ENCODE measurements at regions not wholly inside any gene's neighbourhood (a gene's known extent, or its start where the extent isn't known, plus 50 kb on each side); places are given as distances from the start of the nearest gene placed in this dataset.

GRCh38 chr12:41836416-41836815 lies 308.3 kb downstream of the GXYLT1 start:
- intact Hi-C loops (cut with DNase I) = no loop called here
- no peak for DNase-seq (ENCODE audit: low spot score)
- WGBS = 78% methylated on average over 2 of the region's 2 CpGs
- no peaks in the 10 kb centered on the region for H3K9me3 ChIP-seq
- no peaks in the 10 kb centered on the region for H3K4me1 ChIP-seq (replicated peaks)
- no peaks in the 10 kb centered on the region for H3K36me3 ChIP-seq
- no peak overlapping the region for H3K27ac ChIP-seq
- no peaks in the 10 kb centered on the region for H3K27me3 ChIP-seq (replicated peaks; ENCODE audit: insufficient read depth)
- no peak for TF ChIP-seq CTCF (IDR thresholded peaks at IDR 0.05)
- no peak for TF ChIP-seq POLR2AphosphoS5 (IDR thresholded peaks at IDR 0.05)
- TF ChIP-seq POLR2A (IDR thresholded peaks at IDR 0.05) = no peak
- no peak overlapping the region for H3K4me3 ChIP-seq

- H3K27ac ChIP-seq = no peak overlapping the region
- H3K4me3 ChIP-seq = no peak overlapping the region
- H3K27me3 ChIP-seq (replicated peaks; ENCODE audit: insufficient read depth) = no peaks in the 10 kb centered on the region
- intact Hi-C loops (cut with DNase I) = no loop called here
- no peak for TF ChIP-seq CTCF (IDR thresholded peaks at IDR 0.05)
- no peak for TF ChIP-seq POLR2AphosphoS5 (IDR thresholded peaks at IDR 0.05)
- no peak for TF ChIP-seq POLR2A (IDR thresholded peaks at IDR 0.05)
- no peaks in the 10 kb centered on the region for H3K9me3 ChIP-seq
- no peaks in the 10 kb centered on the region for H3K36me3 ChIP-seq
- H3K4me1 ChIP-seq (replicated peaks) = no peaks in the 10 kb centered on the region
- DNase-seq (ENCODE audit: low spot score) = no peak
Measured at GRCh38 chr12:41835556-41835955, 309.1 kb downstream of the GXYLT1 start.

- no peaks in the 10 kb centered on the region for H3K36me3 ChIP-seq
- DNase-seq (ENCODE audit: low spot score) = no peak
- intact Hi-C loops (cut with DNase I) = no loop called here
- H3K27ac ChIP-seq = no peak overlapping the region
- TF ChIP-seq POLR2AphosphoS5 (IDR thresholded peaks at IDR 0.05) (no peak), POLR2A (IDR thresholded peaks at IDR 0.05) (no peak), CTCF (IDR thresholded peaks at IDR 0.05) (no peak)
- no peak overlapping the region for H3K4me3 ChIP-seq
- no peaks in the 10 kb centered on the region for H3K4me1 ChIP-seq (replicated peaks)
- no peaks in the 10 kb centered on the region for H3K27me3 ChIP-seq (replicated peaks; ENCODE audit: insufficient read depth)
- 68% methylated on average over 3 of the region's 3 CpGs for WGBS
- H3K9me3 ChIP-seq = no peaks in the 10 kb centered on the region
Measured at GRCh38 chr12:41819948-41820347, 324.7 kb downstream of the GXYLT1 start.

- DNase-seq (ENCODE audit: low spot score) = no peak
Measured at GRCh38 chr12:41804026-41804425, 340.6 kb downstream of the GXYLT1 start.

More at GRCh38 chr12:41804026-41804425, 340.6 kb downstream of the GXYLT1 start:
- Histone ChIP-seq H3K27ac (no peak overlapping the region), H3K4me3 (no peak overlapping the region), H3K36me3 (no peaks in the 10 kb centered on the region), H3K27me3 (replicated peaks; ENCODE audit: insufficient read depth) (no peaks in the 10 kb centered on the region), H3K4me1 (replicated peaks) (no peaks in the 10 kb centered on the region), H3K9me3 (no peaks in the 10 kb centered on the region)
- 84% methylated on average over 2 of the region's 2 CpGs for WGBS
- intact Hi-C loops (cut with DNase I) = no loop called here
- TF ChIP-seq POLR2A (IDR thresholded peaks at IDR 0.05) (no peak), POLR2AphosphoS5 (IDR thresholded peaks at IDR 0.05) (no peak), CTCF (IDR thresholded peaks at IDR 0.05) (no peak)
